Suprapubic skin (tissue), 4 donors: ENCODE measurements at regions not wholly inside any gene's neighbourhood (a gene's known extent, or its start where the extent isn't known, plus 50 kb on each side); places are given as distances from the start of the nearest gene placed in this dataset.

Experiments used
- DNase-seq, 2 donors: peaks; one replicate each; pipeline ENCODE4 v3.0.0-alpha.2; 2019; ENCODE audit warnings: low spot score in 2 of 2
- H3K27ac ChIP-seq: fragments of 200-600 bp; sonication (generic); one replicate; pipeline ENCODE4 v1.5.1; 2019
- H3K27me3 ChIP-seq: fragments of 200-600 bp; sonication (generic); one replicate; pipeline ENCODE4 v1.5.1; 2019
- H3K36me3 ChIP-seq: fragments of 200-600 bp; sonication (generic); one replicate; pipeline ENCODE4 v1.5.1; 2019
- H3K4me1 ChIP-seq: fragments of 200-600 bp; sonication (generic); one replicate; pipeline ENCODE4 v1.5.1; 2019
- H3K4me3 ChIP-seq: fragments of 200-600 bp; sonication (generic); one replicate; pipeline ENCODE4 v1.5.1; 2019; ENCODE audit warnings: mild to moderate bottlenecking
- H3K9me3 ChIP-seq: fragments of 200-600 bp; sonication (generic); one replicate; pipeline ENCODE4 v1.5.1; 2019
- CTCF ChIP-seq, 2 donors: fragments of 200-600 bp in 1 of 2; fragments of 450-650 bp in 1 of 2; sonication (generic) in 1 of 2; IDR thresholded peaks; one replicate each; pipeline ENCODE4 v1.5.1; 2016 to 2019; ENCODE audit warnings: antibody characterized with exemption in 2 of 2, mild to moderate bottlenecking in 1 of 2, moderate library complexity in 1 of 2
- EP300 ChIP-seq: sonication (generic); formaldehyde crosslinking; IDR thresholded peaks from one replicate; pipeline ENCODE4 v1.6.1; 2017; ENCODE audit warnings: antibody characterized with exemption
- POLR2A ChIP-seq, 2 donors: fragments of 450-650 bp; IDR thresholded peaks; one replicate each; pipeline ENCODE4 v1.6.1; 2017; ENCODE audit warnings: antibody characterized with exemption in 2 of 2, mild to moderate bottlenecking in 2 of 2, moderate library complexity in 2 of 2
- POLR2AphosphoS5 ChIP-seq, 3 donors: sonication (generic); formaldehyde crosslinking; IDR thresholded peaks; one replicate each; pipeline ENCODE4 v1.6.1; 2017; ENCODE audit warnings: antibody characterized with exemption in 3 of 3
- WGBS: methylation state at CpG from one replicate; pipeline ENCODE4 v1.1.5; 2018; 5-methylcytosine and 5-hydroxymethylcytosine counted together

- Histone ChIP-seq H3K9me3 (no peaks in the 10 kb centered on the region), H3K36me3 (no peaks in the 10 kb centered on the region), H3K27ac (no peak overlapping the region), H3K4me3 (no peak overlapping the region), H3K4me1 (no peaks in the 10 kb centered on the region), H3K27me3 (no peaks in the 10 kb centered on the region)
- DNase-seq: no peak
- WGBS: 84% methylated on average over 2 of the region's 2 CpGs
- no peak for TF ChIP-seq EP300
- TF ChIP-seq CTCF (IDR thresholded peaks at IDR 0.05): no peak
- no peak for TF ChIP-seq POLR2A (IDR thresholded peaks at IDR 0.05)
- no peak for TF ChIP-seq POLR2AphosphoS5 (IDR thresholded peaks at IDR 0.05)
These were observed 199.6 kb upstream of the ZBED5 start for GRCh38 chr11:11057472-11057854.

- Histone ChIP-seq H3K4me3 (no peak overlapping the region), H3K4me1 (no peaks in the 10 kb centered on the region), H3K9me3 (no peaks in the 10 kb centered on the region), H3K36me3 (no peaks in the 10 kb centered on the region), H3K27ac (no peak overlapping the region), H3K27me3 (no peaks in the 10 kb centered on the region)
- no peak for TF ChIP-seq POLR2AphosphoS5 (IDR thresholded peaks at IDR 0.05)
- TF ChIP-seq EP300: no peak
- TF ChIP-seq CTCF (IDR thresholded peaks at IDR 0.05): no peak
- no peak for TF ChIP-seq POLR2A (IDR thresholded peaks at IDR 0.05)
- 81% methylated on average over 2 of the region's 2 CpGs for WGBS
- DNase-seq: no peak
These were observed 199.1 kb upstream of the ZBED5 start for GRCh38 chr11:11056749-11057471.

- no peaks in the 10 kb centered on the region for H3K9me3 ChIP-seq
- WGBS: 58% methylated on average over 1 of the region's 1 CpG
- DNase-seq: no peak
- H3K4me3 ChIP-seq: no peak overlapping the region
- TF ChIP-seq EP300: no peak
- no peak for TF ChIP-seq POLR2AphosphoS5 (IDR thresholded peaks at IDR 0.05)
- no peak for TF ChIP-seq POLR2A (IDR thresholded peaks at IDR 0.05)
- no peak for TF ChIP-seq CTCF (IDR thresholded peaks at IDR 0.05)
- H3K27ac ChIP-seq: no peak overlapping the region
- H3K36me3 ChIP-seq: no peaks in the 10 kb centered on the region
- H3K27me3 ChIP-seq: no peaks in the 10 kb centered on the region
- no peaks in the 10 kb centered on the region for H3K4me1 ChIP-seq
These were observed 198.5 kb upstream of the ZBED5 start for GRCh38 chr11:11056316-11056715.

GRCh38 chr11:11047851-11048610 is 190.2 kb upstream of the ZBED5 start:
- Histone ChIP-seq H3K27ac (no peak overlapping the region), H3K36me3 (no peaks in the 10 kb centered on the region), H3K4me3 (no peak overlapping the region), H3K27me3 (no peaks in the 10 kb centered on the region), H3K4me1 (peaks cover 14% of the 10 kb centered on the region), H3K9me3 (no peaks in the 10 kb centered on the region)
- TF ChIP-seq POLR2AphosphoS5 (IDR thresholded peaks at IDR 0.05) (no peak), EP300 (no peak), CTCF (IDR thresholded peaks at IDR 0.05) (no peak), POLR2A (IDR thresholded peaks at IDR 0.05) (no peak)
- no peak for DNase-seq
- 88% methylated on average over 2 of the region's 2 CpGs for WGBS

- 83% methylated on average over 4 of the region's 4 CpGs for WGBS
- Histone ChIP-seq H3K9me3 (no peaks in the 10 kb centered on the region), H3K4me1 (peaks cover 14% of the 10 kb centered on the region), H3K27ac (no peak overlapping the region), H3K36me3 (no peaks in the 10 kb centered on the region), H3K27me3 (no peaks in the 10 kb centered on the region), H3K4me3 (no peak overlapping the region)
- TF ChIP-seq CTCF (IDR thresholded peaks at IDR 0.05) (no peak), POLR2A (IDR thresholded peaks at IDR 0.05) (no peak), POLR2AphosphoS5 (IDR thresholded peaks at IDR 0.05) (no peak), EP300 (no peak)
- DNase-seq: no peak
These were observed 188.9 kb upstream of the ZBED5 start for GRCh38 chr11:11046781-11047180.
